GM18505 (cell line): ENCODE measurements at regions not wholly inside any gene's neighbourhood (a gene's known extent, or its start where the extent isn't known, plus 50 kb on each side); places are given as distances from the start of the nearest gene placed in this dataset.

Experiments used
- ATAC-seq: cut with Tn5 transposase; IDR thresholded peaks from one replicate; pipeline ENCODE4 v1.9.1; 2021; ENCODE audit not compliant: unreplicated experiment
- POLR2A ChIP-seq: IDR thresholded peaks from 4 replicates; pipeline ENCODE4 v1.6.1; 2011; ENCODE audit warnings: borderline replicate concordance; ENCODE audit not compliant: insufficient read depth, insufficient read length; ENCODE audit errors: extremely low read depth

DNA sequence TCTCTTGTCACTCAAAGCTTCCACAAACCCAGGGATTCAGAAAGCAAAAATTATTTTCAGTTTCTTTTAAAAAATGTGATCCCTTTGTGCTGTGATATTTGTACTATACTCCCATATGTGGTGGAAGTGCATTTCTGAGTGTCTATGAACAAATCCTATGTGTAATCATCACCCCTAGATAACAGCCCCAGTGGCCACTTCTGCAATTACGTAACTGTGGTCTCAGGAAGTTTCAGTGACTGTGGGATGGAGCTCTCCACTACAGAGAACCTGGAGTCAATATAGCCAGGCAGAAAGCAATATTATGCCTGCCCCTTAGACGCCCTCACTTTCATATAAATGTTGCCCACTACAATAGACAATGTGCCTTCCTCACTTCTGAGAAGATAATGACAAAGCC, 1101.7 kb upstream of the GHITM start:
- no peak for ATAC-seq
- no peak for TF ChIP-seq POLR2A

DNA sequence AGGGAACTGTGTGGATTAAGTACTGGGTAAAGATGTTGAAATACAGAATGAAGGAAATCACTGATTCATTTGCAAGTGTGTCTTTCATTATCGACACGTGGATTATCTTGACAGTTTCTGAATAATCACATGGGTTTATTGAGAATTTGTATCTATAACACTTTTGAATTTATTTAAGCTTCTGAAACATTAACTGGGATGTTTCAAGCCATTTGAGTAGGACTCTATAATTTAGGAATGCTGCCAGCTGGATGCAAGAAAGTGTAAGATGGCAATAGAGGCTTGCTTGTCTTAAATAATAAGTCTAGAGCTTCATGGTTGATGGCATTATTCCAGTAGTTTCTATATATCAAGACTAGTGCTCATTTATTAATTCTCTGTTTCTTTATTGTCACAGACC, 1100.7 kb upstream of the GHITM start:
- TF ChIP-seq POLR2A, result no peak
- no peak for ATAC-seq

DNA sequence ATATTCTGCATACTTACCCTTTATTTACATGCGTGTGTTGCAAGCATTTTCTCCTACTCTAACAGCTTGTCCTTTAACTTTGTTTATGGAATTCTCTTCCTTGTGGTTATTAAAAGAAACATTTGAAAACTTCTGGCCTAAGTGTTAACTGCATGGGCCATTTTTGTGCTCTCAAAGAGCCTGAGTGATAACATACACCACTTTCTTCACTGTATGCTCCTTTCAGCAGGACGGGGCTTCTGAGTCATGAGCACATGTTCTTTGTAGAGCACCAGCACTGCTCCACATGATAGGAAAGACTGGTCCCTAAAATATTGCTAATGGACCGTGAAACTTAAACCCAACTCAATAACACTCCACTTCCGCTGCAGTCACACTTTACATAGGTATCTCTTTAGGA, 1093.6 kb upstream of the GHITM start:
- no peak for TF ChIP-seq POLR2A
- ATAC-seq, result no peak

DNA sequence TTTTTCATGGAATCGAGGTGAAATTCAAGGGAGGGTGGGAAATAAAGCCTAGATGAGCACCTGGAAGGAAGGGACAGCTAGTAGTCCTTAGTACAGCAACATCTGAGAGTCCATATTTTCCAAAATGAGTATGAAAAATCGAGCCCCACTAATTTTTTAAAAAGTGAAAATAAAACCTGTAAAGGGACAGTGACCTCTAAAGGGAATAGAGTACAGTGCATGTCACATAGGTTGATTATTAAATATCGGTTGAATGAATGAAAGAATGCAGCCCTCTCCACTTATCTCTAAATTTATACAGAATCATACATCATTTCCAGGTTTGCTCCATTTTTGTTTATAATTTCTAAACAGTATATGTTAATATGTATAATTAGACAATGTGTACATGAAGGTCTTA, 1088.5 kb upstream of the GHITM start:
- no peak for ATAC-seq
- no peak for TF ChIP-seq POLR2A

DNA sequence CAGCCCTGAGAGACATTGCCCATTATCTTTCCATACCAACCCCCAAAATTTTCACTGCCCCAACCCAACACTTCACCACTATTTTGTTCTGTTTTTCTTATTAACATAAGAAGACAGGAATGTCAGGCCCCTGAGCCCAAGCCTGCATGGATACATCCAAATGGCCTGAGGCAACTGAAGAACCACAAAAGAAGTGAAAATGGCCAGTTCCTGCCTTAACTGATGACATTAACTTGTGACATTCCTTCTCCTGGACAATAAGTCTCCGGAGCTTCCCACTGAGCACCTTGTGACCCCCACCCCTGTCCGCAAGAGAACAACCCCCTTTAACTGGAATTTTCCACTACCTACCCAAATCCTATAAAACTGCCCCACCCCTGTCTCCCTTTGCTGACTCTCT, 1076.4 kb upstream of the GHITM start:
- no peak for TF ChIP-seq POLR2A
- no peak for ATAC-seq

DNA sequence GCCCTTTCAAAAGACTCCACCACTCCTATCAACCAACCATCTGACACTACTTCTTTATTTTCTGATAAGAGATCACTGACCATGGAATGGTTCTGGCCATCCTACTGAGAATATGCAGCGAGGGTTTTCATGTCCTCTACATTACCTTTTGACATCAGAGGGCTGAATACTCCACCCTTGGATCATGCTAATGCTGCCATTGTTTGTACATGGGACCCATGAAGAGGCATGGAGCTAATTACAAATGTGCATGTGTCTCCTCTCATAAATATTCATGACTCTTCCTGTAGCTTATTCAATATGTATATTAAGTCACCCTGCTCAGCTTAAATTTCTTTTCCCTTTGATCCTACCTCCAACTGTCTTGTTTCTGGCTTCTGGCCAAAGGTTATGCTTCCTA, 1065.8 kb upstream of the GHITM start:
- no peak for ATAC-seq
- TF ChIP-seq POLR2A, result no peak

DNA sequence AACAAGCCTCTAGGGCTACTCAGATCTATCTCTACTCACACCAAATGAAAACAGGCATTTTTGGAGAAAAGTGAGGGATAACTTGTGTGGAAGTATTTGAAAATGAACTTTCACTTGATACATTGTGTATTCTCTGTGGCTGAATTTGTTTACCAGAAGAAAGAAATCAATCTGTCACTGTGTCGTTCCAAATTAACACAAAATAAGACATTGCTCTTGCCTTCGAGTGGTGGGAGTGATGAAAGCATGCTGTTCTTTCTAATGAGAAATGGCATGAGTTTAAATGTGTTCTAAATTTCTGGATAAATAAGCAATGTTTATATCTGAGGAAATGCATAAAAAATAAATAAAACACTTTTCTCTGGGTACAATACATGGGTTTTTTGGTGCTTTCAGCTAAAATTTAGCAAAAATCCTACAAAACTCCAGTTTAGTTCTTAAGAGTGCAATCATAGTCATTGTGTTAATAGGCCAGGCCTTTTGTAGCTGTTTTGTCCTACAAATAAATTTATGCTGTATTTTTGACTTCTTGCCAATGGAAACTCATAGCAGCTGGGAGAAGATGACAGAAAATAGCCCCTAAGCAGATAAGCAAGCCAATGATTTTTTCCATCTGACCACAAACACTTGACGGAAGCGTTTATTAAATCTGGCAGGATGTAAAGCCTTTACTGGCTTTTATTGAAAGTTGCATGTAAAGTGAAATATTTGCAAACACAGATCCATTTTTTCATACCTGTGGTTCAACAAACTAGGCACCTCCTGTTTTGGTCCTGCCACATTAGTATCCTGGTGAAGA, 1064.1 kb upstream of the GHITM start:
- no peak for TF ChIP-seq POLR2A

DNA sequence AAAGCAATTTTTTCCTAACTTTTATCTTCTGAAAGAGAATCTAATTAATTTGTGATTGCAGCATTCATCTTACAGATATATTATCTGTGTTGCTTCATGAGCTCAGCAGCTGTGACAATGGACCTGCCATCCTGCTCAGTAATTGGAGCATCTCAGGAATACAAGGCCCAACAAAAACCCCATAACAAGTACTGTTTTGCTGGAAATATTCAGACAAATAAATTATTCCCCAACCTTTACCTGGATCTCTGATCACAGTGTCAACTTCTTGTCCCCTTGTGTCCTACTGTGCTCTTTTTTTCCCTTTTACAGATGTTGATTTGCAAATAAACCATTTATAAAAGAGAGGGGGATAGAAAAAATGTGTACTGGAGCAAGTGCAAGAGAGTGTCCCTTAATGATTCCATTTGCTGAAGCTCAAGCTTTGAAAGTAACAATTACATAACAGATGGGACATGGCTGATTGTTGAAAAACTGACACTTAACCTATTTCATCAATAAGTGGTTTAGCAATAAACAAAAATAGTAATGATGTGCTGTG, 1063.4 kb upstream of the GHITM start:
- TF ChIP-seq POLR2A, result no peak
- no peak for ATAC-seq

More for the DNA sequence above, 1064.1 kb upstream of the GHITM start:
- ATAC-seq, result no peak

DNA sequence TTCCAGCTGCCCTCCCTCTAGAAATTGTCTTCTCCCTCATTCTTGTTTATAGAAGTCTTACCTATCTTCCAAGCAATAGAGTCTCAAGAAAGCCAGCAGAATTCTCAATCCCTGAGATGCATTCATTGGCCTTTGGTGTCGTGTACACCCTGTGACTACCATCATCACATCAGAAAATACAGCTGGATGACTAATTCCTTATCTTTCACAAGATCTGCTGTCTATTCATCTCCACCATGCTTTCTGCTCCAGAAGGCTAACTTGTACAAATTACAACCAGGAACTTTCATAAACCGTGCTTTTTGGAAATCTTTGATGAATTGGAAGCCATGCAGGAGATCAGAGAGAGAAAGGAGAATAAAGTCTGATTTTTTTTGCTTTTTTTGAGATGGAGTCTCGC, 1062.9 kb upstream of the GHITM start:
- TF ChIP-seq POLR2A, result no peak
- ATAC-seq, result no peak

DNA sequence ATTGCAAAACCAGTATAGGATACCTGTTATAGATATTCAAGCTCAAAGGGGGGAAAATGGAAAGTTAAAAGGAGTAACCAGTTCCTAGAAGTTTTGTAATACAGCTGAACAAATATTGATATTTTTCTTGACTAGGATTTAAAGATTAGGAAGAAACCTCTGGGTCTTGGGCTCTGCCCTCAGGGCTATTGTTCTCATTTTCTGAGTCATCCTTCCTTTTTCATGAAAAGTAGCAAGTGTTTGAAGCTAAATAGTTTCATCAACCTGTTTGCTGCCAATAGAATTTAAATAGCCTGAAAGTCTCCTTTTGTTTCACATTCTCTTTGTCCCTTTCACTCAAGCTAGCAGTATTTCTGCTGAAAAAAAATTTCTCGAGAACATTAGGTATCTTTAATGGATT, 1061.1 kb upstream of the GHITM start:
- no peak for ATAC-seq
- no peak for TF ChIP-seq POLR2A

DNA sequence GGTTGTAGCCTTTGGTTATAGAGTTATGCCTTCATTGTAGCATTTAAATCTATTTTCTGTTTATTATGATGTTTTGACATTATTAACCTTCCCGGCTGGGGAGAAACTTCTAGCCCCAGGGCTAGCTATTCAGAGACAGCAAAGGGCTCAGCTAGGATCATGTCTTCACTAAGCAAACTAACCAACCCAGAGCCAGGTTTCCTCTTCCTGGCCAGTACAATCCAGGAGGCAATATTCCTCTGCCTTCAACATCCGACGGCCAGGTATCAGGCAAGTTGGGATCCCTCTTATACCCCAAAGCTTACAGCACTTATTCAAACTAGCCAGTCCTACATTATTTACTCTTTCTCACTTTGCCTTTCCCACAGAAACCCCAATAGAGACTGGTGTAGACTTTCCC, 1060.7 kb upstream of the GHITM start:
- no peak for ATAC-seq

DNA sequence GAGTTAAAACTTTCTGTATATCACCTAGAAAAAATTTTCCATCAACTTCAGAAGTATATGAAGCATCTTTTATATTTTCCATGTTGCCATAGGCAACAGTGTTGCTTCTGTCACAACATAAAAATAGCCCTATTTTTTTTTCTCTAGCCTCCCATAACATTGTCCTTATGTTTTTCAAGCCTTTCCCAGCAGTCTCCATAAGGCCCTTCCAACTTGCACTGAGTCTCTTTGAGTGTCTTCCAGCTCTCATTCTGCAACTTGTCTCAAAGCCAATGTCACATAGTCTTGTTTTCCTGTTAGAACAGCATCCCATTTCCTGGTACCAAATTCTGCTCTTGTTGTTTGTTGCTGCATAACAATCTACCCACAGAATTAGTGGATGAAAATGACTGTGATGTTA, 1055.5 kb upstream of the GHITM start:
- no peak for TF ChIP-seq POLR2A
- no peak for ATAC-seq

More for the DNA sequence above, 1060.7 kb upstream of the GHITM start:
- no peak for TF ChIP-seq POLR2A

DNA sequence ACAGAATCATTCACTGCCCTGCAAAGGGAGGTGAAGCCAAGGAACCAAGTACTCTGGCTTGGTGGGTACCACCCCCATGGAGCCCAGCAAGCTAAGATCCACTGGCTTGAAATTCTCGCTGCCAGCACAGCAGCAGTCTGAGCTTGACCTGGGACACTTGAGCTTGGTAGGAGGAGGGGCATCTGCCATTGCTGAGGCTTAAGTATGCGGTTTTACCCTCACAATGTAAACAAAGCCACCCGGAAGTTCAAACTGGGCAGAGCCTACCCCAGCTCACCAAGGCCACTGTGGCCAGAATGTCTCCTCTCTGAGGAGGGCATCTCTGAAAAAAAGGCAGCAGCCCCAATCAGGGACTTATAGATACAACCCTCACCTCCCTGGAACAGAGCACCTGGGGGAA, 1050.0 kb upstream of the GHITM start:
- no peak for ATAC-seq
- TF ChIP-seq POLR2A, result no peak

DNA sequence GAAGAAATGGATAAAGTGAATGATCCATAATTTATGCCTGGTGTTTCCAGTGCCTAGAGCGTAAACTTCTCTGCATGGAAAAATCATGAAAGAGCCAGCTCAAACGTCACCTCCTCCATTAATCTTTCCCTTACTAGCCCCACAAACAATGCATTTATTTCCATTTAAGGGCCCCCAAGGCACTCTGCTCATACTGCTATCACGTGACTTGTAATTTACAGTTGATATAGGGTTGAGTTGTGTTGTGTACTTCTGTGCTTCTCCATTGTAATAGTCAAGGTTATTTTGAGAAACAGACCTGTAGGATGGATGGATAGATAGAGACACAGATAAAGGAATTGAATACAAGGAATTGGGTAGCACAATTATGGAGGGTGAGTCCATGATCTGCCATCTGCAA, 1034.7 kb upstream of the GHITM start:
- no peak for ATAC-seq
- TF ChIP-seq POLR2A, result no peak

DNA sequence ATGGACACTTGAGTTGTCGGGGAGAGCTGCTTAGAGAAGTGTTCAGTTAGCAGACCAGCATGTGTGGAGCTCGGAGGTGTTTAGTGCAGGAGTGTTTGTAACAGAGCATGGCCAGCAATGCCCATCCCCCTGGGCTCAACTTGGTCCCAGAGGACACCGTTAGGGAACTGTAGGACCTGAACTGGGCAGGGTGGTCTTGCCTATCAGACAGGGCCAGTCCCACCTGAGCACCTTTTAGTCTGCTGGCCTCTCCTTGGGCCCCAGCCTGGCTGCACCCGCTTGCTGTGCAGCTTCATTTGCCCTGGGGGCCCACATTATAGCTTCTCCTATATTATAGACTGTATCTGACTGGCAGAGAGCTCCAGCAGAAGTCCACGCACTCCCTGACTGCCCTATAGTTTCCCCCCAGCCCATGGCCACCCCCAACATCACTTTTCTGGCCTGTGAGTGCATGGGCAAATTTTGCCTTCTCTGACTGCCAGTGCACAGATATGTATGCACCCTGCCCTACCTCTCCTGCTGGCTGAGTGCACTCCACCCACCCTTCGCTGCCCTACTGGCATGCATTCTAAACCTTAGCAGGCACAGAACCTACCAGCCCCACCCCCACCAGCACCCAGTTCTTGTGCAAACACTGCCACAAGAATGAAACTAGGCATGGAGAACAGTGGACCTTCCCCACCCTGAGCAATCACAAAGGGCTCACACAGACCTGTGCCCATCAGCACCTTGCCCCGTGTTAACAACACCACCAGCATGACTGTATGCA, 1030.6 kb upstream of the GHITM start:
- no peak for TF ChIP-seq POLR2A
- ATAC-seq, result no peak

DNA sequence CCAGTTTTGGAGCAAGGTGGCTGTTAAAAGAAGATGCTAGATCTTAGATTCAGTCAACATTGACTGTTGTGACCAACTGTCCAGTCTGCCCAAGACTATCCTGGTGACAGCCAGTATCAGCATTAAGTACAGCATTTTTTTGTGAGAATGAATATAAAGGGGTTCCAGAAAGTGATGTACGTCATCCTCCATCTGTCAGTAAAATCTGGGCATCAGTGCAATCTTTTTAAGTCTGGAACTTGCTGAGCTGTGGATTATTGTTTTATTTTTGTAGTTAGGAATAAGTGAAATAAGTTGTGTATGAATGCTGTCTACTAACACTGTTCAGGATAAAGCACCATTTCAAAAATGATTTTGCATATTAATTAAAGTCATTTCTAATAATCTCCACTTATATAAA, 1020.0 kb upstream of the GHITM start:
- no peak for ATAC-seq
- no peak for TF ChIP-seq POLR2A
